Fibroblast of pulmonary artery (primary cell): ENCODE measurements at regions not wholly inside any gene's neighbourhood (a gene's known extent, or its start where the extent isn't known, plus 50 kb on each side); places are given as distances from the start of the nearest gene placed in this dataset.
A peak's percentile ranks its signal among the peaks of the same experiment; 100 is the strongest.
"Not testable (repeated sequence)": the region's sequence is repeated elsewhere in the genome, so short reads cannot be mapped to it uniquely, and the experiment has no call there.

ENCODE experiments used
- DNase-seq: peaks from one replicate; pipeline ENCODE4 v3.0.0-alpha.2; 2010; ENCODE audit warnings: low read depth
- H3K4me3 ChIP-seq: replicated peaks from 2 replicates; pipeline ENCODE4 v1.5.1; 2011; ENCODE audit warnings: low read depth, mild to moderate bottlenecking, control low read depth, low read length, moderate library complexity
- TF ChIP-seq, protein P1 (sequence below): IDR thresholded peaks from 2 replicates; pipeline ENCODE4 v1.5.1; 2011; ENCODE audit warnings: mild to moderate bottlenecking, control low read depth, low read length, inconsistent platforms; ENCODE audit errors: missing control alignments

DNA sequence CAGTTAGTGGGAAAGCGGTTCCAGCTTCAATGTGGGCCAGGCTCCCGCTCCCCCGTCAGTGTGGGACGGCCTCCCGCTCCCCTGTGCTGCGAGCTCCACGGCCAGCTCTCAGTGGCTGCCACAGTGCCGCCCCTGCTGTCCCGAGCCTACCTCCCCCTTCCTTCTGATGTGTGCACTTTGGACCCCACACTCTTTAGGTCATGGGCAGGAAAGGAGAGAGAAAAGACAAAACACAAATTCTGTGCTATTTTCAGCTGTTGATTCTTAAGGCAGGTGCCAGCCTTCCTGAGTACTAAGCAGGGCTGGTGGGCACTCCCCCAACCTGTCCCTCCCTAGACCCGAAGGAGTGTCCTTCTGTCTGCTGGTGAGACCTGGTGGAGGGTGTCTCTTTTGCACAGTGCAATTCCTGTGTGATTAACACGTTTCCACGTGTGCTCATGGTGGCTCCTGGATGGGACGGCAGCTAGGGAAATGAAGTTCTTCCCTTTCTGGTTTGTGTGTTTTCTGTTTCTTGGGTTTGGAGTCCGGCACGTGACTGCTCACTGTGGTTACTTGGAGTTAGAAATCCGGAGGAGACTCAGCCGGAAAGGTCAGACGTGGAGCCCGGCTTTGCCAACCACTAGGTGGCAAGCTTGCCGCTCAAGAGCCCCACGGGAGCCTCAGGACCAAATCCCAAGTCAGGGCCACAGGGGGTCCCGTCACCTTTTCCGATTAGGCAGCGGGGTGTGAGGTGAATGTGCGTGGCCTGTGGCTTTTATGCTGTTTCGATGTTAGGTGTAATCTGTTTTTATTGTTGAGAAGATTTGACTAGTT lies 130.3 kb downstream of the LAT start:
- not testable (repeated sequence) for H3K4me3 ChIP-seq
- TF ChIP-seq, protein P1, sequence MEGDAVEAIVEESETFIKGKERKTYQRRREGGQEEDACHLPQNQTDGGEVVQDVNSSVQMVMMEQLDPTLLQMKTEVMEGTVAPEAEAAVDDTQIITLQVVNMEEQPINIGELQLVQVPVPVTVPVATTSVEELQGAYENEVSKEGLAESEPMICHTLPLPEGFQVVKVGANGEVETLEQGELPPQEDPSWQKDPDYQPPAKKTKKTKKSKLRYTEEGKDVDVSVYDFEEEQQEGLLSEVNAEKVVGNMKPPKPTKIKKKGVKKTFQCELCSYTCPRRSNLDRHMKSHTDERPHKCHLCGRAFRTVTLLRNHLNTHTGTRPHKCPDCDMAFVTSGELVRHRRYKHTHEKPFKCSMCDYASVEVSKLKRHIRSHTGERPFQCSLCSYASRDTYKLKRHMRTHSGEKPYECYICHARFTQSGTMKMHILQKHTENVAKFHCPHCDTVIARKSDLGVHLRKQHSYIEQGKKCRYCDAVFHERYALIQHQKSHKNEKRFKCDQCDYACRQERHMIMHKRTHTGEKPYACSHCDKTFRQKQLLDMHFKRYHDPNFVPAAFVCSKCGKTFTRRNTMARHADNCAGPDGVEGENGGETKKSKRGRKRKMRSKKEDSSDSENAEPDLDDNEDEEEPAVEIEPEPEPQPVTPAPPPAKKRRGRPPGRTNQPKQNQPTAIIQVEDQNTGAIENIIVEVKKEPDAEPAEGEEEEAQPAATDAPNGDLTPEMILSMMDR, result peak; percentile 60
- peak; percentile 73 for DNase-seq

DNA sequence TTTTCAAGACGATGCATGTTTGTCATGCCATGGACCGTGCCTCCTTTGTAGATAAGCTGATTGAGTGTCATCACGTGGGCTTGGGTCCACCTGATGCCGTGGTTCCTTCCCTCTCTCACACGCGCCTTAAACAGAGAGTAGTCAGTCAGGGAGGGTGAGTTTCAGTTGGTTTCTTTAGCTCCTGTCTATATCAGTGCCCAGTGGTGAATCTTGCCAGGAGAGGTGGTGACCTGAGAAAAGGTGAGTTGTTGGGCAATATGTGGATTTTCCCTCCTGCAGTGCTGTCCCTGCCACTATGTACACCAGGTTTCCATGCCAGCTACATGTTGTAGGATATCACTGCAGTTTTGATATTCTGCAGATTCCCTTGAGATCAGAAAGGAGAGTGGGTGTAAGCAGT lies 129.7 kb downstream of the LAT start:
- DNase-seq, result no peak
- no peak overlapping the region for H3K4me3 ChIP-seq
- TF ChIP-seq, protein P1, result no peak

DNA sequence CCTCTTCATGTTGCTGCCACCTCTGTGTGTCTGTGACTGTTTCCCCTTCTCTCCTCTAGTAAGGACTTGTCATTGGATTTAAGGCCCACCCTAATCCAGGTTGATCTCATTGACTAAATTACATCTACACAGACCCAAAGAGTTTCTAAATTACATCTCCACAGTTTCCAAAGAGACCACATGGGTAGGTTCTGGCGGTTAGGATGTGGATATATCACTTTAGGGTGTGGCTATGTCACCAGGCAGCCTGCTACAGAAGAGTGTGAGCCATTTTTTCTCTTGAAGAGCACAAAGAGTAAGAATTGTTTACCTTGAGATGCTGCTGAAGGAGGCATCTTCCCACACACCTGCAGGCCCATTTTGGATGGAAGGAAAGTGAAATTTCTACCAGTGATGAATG lies 128.6 kb downstream of the LAT start:
- not testable (repeated sequence) for H3K4me3 ChIP-seq, DNase-seq

DNA sequence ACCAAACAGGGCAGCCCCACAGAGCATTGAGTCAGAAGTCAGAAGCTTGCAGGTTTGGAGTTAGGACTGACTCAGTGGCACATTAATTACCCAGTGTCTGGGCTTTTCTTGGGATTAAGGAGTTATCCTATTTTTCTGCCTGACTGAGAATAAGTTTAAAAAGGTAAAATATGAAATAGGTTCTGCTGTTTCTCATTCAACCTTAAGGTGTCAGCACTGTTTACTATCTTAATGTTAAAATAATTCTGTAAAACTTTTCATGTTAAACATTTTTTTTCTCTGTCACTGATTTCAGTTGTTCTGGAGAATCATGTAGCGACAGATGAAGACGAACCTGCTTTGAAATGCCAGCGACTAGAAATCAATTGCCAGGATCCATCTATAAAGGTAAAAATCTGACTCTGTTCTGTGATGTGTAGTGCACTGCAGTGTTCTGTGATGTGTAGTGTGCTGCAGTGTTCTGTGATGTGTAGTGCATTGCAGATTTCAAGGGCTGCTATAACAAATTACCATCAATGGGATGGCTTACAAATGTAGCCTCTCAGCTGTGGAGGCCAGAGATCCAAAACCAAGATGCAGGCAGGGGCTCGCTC lies 128.0 kb downstream of the LAT start:
- no peak for DNase-seq
- no peak overlapping the region for H3K4me3 ChIP-seq
- TF ChIP-seq, protein P1, result peak; percentile 25

DNA sequence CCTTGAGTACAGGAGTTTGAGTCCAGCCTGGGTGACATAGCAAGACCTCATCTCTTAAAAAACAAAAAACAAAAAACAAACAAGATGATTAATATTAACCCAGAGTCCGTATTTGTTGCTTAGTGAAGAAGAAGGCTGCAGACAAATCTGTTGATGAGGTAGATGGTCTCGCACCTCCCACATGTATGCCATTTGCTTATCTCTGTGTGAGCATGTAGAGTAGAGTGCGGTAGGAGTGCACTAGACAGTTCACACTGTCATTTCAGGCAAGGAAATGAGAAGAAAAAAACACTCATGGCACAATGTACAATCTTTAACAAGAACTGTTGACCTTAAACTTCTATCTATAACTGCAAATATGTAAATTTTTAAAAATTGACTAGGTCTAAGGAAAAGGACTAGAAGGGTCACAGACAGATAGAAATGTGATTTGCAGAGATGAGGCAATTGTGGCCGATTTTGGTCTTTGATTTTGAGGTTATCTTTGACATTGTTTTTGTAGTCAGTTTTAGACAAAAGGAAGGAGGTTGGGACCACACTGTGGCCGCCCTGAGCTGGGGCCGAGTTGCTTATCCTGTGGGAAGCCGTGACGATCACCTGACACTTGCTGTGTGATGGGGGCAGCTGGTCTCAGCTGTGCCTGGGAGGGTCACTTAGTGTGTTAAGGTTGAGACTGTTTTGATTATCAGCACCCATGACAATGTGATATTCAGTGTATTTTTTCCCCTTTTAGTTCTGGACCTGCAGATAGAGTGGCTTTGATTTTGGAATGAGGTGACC lies 127.2 kb downstream of the LAT start:
- not testable (repeated sequence) for H3K4me3 ChIP-seq, DNase-seq

DNA sequence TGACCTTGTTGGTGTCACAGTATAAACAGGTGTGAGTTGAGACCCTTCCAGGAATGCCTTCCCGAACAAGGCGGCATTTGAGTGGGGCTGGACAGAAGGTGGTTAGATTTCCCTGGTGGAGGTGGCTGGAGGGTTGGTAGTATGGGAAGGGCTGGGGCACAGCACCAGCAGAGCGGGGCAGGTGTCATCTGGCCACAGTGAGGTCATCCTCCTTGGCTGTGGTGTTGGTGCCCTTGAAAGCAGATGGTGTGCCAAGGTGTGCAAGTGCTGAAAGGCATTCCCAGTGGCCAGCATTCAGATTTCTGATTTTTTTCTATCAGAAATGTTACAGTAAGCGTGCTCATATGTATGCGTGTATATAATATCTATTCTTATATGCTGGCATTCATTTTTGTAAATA lies 126.6 kb downstream of the LAT start:
- no peak for DNase-seq
- no peak overlapping the region for H3K4me3 ChIP-seq
- TF ChIP-seq, protein P1, result no peak

DNA sequence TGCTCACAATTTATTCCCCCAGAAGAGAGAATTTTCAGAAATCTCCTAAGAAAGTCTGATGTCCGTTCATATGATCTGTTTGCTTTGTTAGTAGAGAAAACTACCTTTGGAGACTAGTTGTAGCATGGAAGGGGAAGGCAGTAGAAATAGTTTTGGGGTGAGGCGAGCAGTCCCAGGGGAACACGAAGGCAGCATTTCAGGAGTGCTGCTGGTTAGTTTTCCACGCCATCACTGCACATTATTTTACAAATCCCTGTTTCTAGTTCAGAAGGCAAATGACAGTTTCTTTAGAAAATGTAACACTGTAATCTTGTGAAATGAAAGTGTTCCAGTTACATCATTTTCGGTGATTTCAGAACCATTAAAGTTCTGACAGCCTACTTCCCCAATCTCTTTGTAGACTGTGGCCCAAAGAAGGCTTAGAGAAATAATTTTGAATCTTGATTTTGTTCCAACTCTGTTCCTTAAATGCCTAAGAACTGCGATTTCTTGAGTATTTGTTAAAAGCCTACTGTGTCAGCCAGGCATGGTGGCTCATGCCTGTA lies 123.8 kb downstream of the LAT start:
- peak; percentile 6 for DNase-seq
- H3K4me3 ChIP-seq, result not testable (repeated sequence)

DNA sequence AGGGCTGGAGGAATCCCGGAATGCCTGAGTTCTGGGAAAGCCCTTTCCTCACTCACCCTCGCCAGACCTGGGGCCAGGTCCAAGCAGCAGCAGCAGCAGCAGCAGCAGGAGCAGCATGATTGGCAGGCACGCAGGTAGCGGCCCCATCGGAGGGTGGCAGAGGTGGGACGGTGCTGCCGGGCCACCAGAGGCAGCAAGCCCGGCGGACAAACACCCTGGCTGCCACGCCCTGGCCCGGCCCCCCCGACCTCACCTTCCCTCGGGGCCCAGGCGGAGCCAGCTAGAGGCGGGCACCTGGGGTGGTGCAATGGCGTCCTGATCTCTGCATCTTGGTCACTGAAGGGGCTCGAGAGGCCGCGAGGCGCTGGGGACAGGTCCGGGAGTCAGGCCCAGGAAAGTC lies 122.4 kb downstream of the LAT start:
- no peak overlapping the region for H3K4me3 ChIP-seq
- TF ChIP-seq, protein P1, result no peak
- DNase-seq, result no peak

DNA sequence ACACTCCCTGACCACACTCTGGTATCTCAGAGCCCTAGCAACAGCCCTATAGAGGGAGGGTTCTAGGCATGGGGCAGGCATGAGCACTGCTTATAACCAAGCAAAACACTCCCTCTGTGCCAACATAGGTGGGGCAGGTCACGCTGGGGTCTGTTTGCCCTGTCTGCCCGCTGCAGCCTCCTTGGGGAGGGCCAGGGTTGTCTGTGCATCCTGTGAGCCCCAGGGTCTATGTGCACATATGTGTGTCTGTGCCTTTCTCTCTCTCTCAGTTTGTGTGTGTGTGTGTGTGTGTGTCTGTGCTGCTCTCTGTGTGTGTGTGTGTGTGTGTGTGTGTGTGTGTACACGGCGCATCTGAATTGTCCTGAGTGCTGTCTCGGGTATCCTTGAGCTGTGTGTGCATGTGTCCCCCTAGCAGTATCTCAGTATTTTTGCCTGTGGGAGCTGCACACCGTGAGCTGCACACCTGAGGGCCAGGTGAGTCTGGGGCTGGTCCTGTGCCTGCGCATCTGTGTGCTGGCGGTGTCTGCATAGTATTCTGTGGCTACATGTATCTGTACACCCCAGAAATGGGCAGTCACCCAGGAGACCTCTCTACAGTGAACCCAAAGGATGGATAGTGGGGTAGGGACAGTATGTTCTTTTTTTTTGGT lies 121.5 kb downstream of the LAT start:
- not testable (repeated sequence) for H3K4me3 ChIP-seq, DNase-seq

DNA sequence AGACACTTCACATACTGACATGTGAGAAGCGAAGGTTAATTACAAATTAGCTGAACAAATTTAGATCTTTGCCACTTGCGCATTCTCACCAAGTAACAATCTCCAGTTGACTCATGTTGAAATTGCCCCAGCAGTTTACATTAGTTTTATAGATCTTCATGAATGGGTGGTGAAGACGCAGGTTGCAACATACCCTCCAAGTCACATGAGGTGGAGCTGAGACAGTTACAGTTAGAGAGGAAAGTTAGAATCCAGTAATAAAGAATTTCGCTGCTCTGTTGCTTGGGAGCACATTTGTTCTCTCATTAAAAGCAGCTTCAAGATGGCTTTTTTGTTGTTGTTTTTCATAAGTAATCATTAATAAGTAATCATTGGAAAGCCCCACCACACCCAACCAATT lies 119.7 kb downstream of the LAT start:
- not testable (repeated sequence) for DNase-seq, H3K4me3 ChIP-seq

DNA sequence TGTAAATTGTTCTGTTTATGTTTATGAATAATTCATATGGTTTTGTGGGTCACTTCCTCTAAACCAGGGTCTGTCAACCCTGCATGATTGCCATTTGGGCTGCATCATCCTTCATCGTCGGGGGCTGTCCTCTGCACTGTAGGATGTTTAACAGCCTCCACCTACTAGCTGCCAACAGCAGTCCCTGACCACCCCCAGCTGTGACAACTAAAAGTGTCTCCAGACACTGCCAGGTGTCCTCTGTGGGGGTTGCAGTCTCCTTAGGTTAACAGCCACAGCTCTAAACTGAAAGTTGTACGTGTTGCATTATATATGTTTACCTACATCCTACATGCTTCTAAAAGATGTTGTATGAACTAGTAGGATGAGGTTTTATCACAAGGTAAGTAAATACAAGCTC lies 113.1 kb downstream of the LAT start:
- not testable (repeated sequence) for DNase-seq, H3K4me3 ChIP-seq
